AG09319 (cell line): ENCODE measurements at regions not wholly inside any gene's neighbourhood (a gene's known extent, or its start where the extent isn't known, plus 50 kb on each side); places are given as distances from the start of the nearest gene placed in this dataset.

Experiments used
- DNase-seq: peaks from one replicate; pipeline ENCODE4 v3.0.0-alpha.2; 2010; ENCODE audit warnings: low read depth; ENCODE audit errors: extremely low read depth
- CTCF ChIP-seq: IDR thresholded peaks from 2 replicates; pipeline ENCODE4 v1.5.1; 2011; ENCODE audit warnings: low read depth, mild to moderate bottlenecking, inconsistent platforms, low read length, moderate library complexity

- no peak for TF ChIP-seq CTCF
- no peak for DNase-seq
Measured at GRCh38 chr18:25661831-25662230, 309.9 kb upstream of the ZNF521 start.

DNA sequence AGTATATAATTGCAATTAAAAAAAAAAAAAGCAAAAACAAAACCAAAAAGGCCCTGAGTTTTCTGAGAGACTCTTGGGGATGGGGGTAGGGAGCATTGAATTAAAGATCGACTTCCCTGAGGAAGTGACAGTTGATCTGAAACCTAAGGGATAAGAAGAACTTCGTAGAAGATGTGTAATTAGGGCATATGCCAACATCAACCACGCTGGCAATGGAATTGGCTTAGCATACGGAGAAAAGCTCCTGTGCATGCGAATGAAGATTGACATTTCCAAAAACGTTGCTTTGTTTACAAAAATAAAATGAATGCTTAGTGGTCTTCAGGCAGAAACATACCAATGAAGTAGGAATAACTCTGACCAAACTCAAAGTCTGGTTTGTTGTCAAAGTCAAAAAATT lies 307.6 kb upstream of the ZNF521 start:
- TF ChIP-seq CTCF = no peak
- DNase-seq = no peak

GRCh38 chr18:25658476-25658875 lies 306.5 kb upstream of the ZNF521 start:
- no peak for DNase-seq
- no peak for TF ChIP-seq CTCF

DNA sequence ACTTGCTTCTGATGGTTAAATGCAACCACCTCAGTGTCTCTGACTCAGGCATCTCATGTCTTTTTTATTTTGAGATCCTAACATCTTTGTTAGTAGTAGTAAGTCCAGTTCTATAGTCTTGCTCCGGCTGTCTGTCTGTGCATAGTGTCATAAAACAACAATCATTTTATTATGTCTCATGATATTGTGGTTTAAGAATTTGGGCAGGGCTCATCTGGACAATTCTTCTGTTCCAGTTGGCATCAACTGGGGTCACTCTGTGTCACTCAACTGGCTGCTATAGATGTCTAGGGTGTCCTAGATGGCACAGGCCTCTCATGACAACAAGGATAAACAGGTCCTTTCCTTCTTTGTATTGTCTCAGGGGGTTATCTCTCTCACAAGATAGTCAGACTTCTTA lies 299.6 kb upstream of the ZNF521 start:
- DNase-seq = no peak
- TF ChIP-seq CTCF = no peak

GRCh38 chr18:25650201-25650941 lies 298.4 kb upstream of the ZNF521 start:
- no peak for TF ChIP-seq CTCF

GRCh38 chr18:25648716-25649260 lies 296.8 kb upstream of the ZNF521 start:
- TF ChIP-seq CTCF = no peak
- no peak for DNase-seq

More at GRCh38 chr18:25650201-25650941, 298.4 kb upstream of the ZNF521 start:
- DNase-seq = peak; percentile 78

- no peak for TF ChIP-seq CTCF
Measured at GRCh38 chr18:25647404-25647803, 295.4 kb upstream of the ZNF521 start.

More at GRCh38 chr18:25647404-25647803, 295.4 kb upstream of the ZNF521 start:
- no peak for DNase-seq
